ENCODE measurements at regions not wholly inside any gene's neighbourhood (a gene's known extent, or its start where the extent isn't known, plus 50 kb on each side); places are given as distances from the start of the nearest gene placed in this dataset.
"Not testable (repeated sequence)": the region's sequence is repeated elsewhere in the genome, so short reads cannot be mapped to it uniquely, and the experiment has no call there.

GRCh38 chr1:196160066-196160795 lies 448.0 kb downstream of the KCNT2 start:
- no peak for DNase-seq (ENCODE audit: low read depth in 3 of 3, low spot score in 2 of 3)

- DNase-seq (ENCODE audit: low read depth in 3 of 3, low spot score in 2 of 3): no peak
Measured at GRCh38 chr1:196155586-196155985, 452.7 kb downstream of the KCNT2 start.

GRCh38 chr1:196152975-196153374 lies 455.3 kb downstream of the KCNT2 start:
- no peak for DNase-seq (ENCODE audit: low read depth in 3 of 3, low spot score in 2 of 3)

GRCh38 chr1:196152086-196152485 lies 456.2 kb downstream of the KCNT2 start:
- DNase-seq (ENCODE audit: low read depth in 3 of 3, low spot score in 2 of 3): no peak

- DNase-seq (ENCODE audit: low read depth in 3 of 3, low spot score in 2 of 3): peak; percentile 7 to 20 (median 19)
Measured at GRCh38 chr1:196148367-196148970, 459.8 kb downstream of the KCNT2 start.

GRCh38 chr1:196147530-196147929 lies 460.7 kb downstream of the KCNT2 start:
- no peak for DNase-seq (ENCODE audit: low read depth in 3 of 3, low spot score in 2 of 3)

- not testable (repeated sequence) for DNase-seq (ENCODE audit: low read depth in 3 of 3, low spot score in 2 of 3)
Measured at GRCh38 chr1:196145151-196145550, 463.1 kb downstream of the KCNT2 start.

GRCh38 chr1:196144588-196144987 lies 463.7 kb downstream of the KCNT2 start:
- DNase-seq (ENCODE audit: low read depth in 3 of 3, low spot score in 2 of 3): no peak

- no peak for DNase-seq (ENCODE audit: low read depth in 3 of 3, low spot score in 2 of 3)
Measured at GRCh38 chr1:196143602-196144342, 464.5 kb downstream of the KCNT2 start.

GRCh38 chr1:196142111-196142640 lies 466.1 kb downstream of the KCNT2 start:
- DNase-seq (ENCODE audit: low read depth in 3 of 3, low spot score in 2 of 3): no peak

GRCh38 chr1:196136396-196136795 lies 471.8 kb downstream of the KCNT2 start:
- DNase-seq (ENCODE audit: low read depth in 3 of 3, low spot score in 2 of 3): no peak

GRCh38 chr1:196131691-196132090 lies 476.5 kb downstream of the KCNT2 start:
- no peak for DNase-seq (ENCODE audit: low read depth in 3 of 3, low spot score in 2 of 3)

GRCh38 chr1:196128835-196129234 lies 479.4 kb downstream of the KCNT2 start:
- no peak for DNase-seq (ENCODE audit: low read depth in 3 of 3, low spot score in 2 of 3)

GRCh38 chr1:196121181-196121580 lies 487.1 kb downstream of the KCNT2 start:
- DNase-seq (ENCODE audit: low read depth in 3 of 3, low spot score in 2 of 3): no peak

GRCh38 chr1:196115646-196116045 lies 492.6 kb downstream of the KCNT2 start:
- no peak for DNase-seq (ENCODE audit: low read depth in 3 of 3, low spot score in 2 of 3)

GRCh38 chr1:196114193-196114592 lies 494.0 kb downstream of the KCNT2 start:
- DNase-seq (ENCODE audit: low read depth in 3 of 3, low spot score in 2 of 3): no peak

- not testable (repeated sequence) for DNase-seq (ENCODE audit: low read depth in 3 of 3, low spot score in 2 of 3)
Measured at GRCh38 chr1:196108990-196109389, 499.2 kb downstream of the KCNT2 start.

- DNase-seq (ENCODE audit: low read depth in 3 of 3, low spot score in 2 of 3): no peak
Measured at GRCh38 chr1:196105901-196106300, 502.3 kb downstream of the KCNT2 start.

GRCh38 chr1:196102826-196103225 lies 505.4 kb downstream of the KCNT2 start:
- DNase-seq (ENCODE audit: low read depth in 3 of 3, low spot score in 2 of 3): no peak

GRCh38 chr1:196098000-196098399 lies 510.2 kb downstream of the KCNT2 start:
- DNase-seq (ENCODE audit: low read depth in 3 of 3, low spot score in 2 of 3): no peak

GRCh38 chr1:196094821-196095220 lies 513.4 kb downstream of the KCNT2 start:
- DNase-seq (ENCODE audit: low read depth in 3 of 3, low spot score in 2 of 3): no peak

All from right renal cortex interstitium (tissue), 3 donors.